Lung (tissue), 11 donors: ENCODE measurements at regions not wholly inside any gene's neighbourhood (a gene's known extent, or its start where the extent isn't known, plus 50 kb on each side); places are given as distances from the start of the nearest gene placed in this dataset.

Source experiments
- ATAC-seq: fragments of 200-7000 bp; cut with Tn5 transposase; one replicate; pipeline ENCODE4 v1.9.1; 2020; ENCODE audit warnings: moderate number of reproducible peaks; ENCODE audit not compliant: insufficient read depth, low FRiP score
- DNase-seq, 3 donors: peaks; one replicate each; pipeline ENCODE4 v3.0.0-alpha.2; 2013 to 2017
- H3K27ac ChIP-seq, 2 donors: one replicate each; pipeline ENCODE4 v1.5.1; 2013; ENCODE audit warnings: mild to moderate bottlenecking in 2 of 2, moderate library complexity in 2 of 2, control low read depth in 1 of 2, inconsistent platforms in 1 of 2, low read depth in 1 of 2, low read length in 1 of 2
- H3K27me3 ChIP-seq, 3 donors: one replicate each; pipeline ENCODE4 v1.5.1; 2013; ENCODE audit warnings: low read length in 2 of 3; ENCODE audit not compliant: control insufficient read depth in 3 of 3, insufficient read depth in 3 of 3
- H3K36me3 ChIP-seq, 4 donors: one replicate each; pipeline ENCODE4 v1.5.1; 2013; ENCODE audit warnings: low read length in 4 of 4, mild to moderate bottlenecking in 1 of 4, moderate library complexity in 1 of 4; ENCODE audit not compliant: control insufficient read depth in 4 of 4, insufficient read depth in 4 of 4
- H3K4me1 ChIP-seq, 5 donors: one replicate each; pipeline ENCODE4 v1.5.1; 2013; ENCODE audit warnings: low read length in 5 of 5, mild to moderate bottlenecking in 2 of 5, moderate library complexity in 1 of 5; ENCODE audit not compliant: control insufficient read depth in 5 of 5, insufficient read depth in 5 of 5
- H3K4me3 ChIP-seq: one replicate; pipeline ENCODE4 v1.5.1; 2013; ENCODE audit warnings: mild to moderate bottlenecking, control low read depth, moderate library complexity
- H3K9ac ChIP-seq, 2 donors: one replicate each; pipeline ENCODE4 v1.5.1; 2013; ENCODE audit warnings: low read length in 2 of 2, control low read depth in 1 of 2; ENCODE audit not compliant: insufficient read depth in 1 of 2
- H3K9me3 ChIP-seq, 4 donors: one replicate each; pipeline ENCODE4 v1.5.1; 2013; ENCODE audit warnings: low read length in 3 of 4, mild to moderate bottlenecking in 1 of 4, moderate library complexity in 1 of 4; ENCODE audit not compliant: control insufficient read depth in 4 of 4, insufficient read depth in 3 of 4
- WGBS, 2 donors: extraction: QIAGEN DNeasy Blood & Tissue Kit; methylation state at CpG; one replicate each; pipeline ENCODE4 v1.1.7; 2013; 5-methylcytosine and 5-hydroxymethylcytosine counted together
- TF ChIP-seq, protein P1 (sequence below): IDR thresholded peaks from 2 replicates; pipeline ENCODE4 v1.5.1; 2012; ENCODE audit warnings: mild to moderate bottlenecking; ENCODE audit errors: control extremely low read depth, extremely low read depth
- donor health status: control.
- donor health status: control.
- donor health status: Bipolar disorder and iron deficiency.
- donor health status: healthy.
- donor health status: DM: yes; HTN: yes; CAD: no.

DNA sequence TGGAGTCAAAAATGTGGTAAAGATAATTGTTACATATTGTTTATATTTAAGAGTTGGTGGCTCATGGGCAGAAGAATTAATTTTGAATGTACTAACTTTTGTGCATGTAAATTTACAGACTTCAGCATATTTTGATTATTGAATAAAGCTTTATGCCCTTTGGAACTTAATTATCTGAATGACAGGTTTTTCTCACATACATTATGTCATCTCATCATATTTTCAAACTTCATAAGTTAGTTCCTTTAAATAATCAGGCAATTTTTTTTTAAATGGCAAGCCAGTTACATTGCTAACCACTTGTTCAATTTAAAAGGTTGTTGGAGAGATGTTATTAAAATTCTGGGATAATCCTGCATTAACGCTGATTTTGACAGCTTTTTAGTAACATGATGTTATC, 184.6 kb upstream of the EDIL3 start:
- Histone ChIP-seq H3K9ac (no peak overlapping the region), H3K4me1 (peaks cover 0 to 2% (median 0%) of the 10 kb centered on the region in 5 donors), H3K4me3 (no peak overlapping the region), H3K36me3 (no peaks in the 10 kb centered on the region), H3K27ac (no peak overlapping the region), H3K27me3 (no peaks in the 10 kb centered on the region), H3K9me3 (no peaks in the 10 kb centered on the region)
- ATAC-seq (no peak), DNase-seq (no peak)
- WGBS, 2 donors: 89 to 95% methylated on average over 1 of the region's 1 CpG
- TF ChIP-seq, protein P1, sequence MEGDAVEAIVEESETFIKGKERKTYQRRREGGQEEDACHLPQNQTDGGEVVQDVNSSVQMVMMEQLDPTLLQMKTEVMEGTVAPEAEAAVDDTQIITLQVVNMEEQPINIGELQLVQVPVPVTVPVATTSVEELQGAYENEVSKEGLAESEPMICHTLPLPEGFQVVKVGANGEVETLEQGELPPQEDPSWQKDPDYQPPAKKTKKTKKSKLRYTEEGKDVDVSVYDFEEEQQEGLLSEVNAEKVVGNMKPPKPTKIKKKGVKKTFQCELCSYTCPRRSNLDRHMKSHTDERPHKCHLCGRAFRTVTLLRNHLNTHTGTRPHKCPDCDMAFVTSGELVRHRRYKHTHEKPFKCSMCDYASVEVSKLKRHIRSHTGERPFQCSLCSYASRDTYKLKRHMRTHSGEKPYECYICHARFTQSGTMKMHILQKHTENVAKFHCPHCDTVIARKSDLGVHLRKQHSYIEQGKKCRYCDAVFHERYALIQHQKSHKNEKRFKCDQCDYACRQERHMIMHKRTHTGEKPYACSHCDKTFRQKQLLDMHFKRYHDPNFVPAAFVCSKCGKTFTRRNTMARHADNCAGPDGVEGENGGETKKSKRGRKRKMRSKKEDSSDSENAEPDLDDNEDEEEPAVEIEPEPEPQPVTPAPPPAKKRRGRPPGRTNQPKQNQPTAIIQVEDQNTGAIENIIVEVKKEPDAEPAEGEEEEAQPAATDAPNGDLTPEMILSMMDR: no peak

- Histone ChIP-seq H3K9ac (no peak overlapping the region), H3K4me3 (no peak overlapping the region), H3K27me3 (no peaks in the 10 kb centered on the region), H3K36me3 (no peaks in the 10 kb centered on the region), H3K9me3 (no peaks in the 10 kb centered on the region), H3K27ac (no peak overlapping the region), H3K4me1 (peaks cover 0 to 2% (median 0%) of the 10 kb centered on the region in 5 donors)
- ATAC-seq: no peak
- no peak for DNase-seq
- 73 to 91% methylated on average over 1 of the region's 1 CpG for WGBS, 2 donors
- TF ChIP-seq, protein P1: no peak
Measured at GRCh38 chr5:84568171-84568570, 183.5 kb upstream of the EDIL3 start.

DNA sequence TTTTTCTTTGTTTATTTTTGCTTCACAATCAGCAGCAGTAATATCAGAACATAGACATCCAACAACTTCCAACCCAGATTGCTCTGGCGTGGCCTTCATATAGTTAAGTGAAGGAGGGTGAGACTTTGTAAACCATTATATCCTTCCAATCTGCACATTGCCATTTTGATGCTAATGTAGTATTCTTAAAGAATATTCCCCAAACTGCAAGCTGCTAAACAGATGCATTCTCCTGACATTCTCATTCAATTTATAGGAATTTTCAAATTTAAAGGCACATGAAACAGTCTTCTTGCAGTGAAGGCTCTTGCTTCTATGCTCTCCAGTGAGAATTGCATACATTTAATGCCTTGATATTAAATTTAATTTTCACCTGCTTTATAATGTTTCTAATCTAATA, 181.2 kb upstream of the EDIL3 start:
- ATAC-seq: no peak

More for the DNA sequence above, 181.2 kb upstream of the EDIL3 start:
- Histone ChIP-seq H3K27ac (no peak overlapping the region), H3K9me3 (no peaks in the 10 kb centered on the region), H3K36me3 (no peaks in the 10 kb centered on the region), H3K4me3 (no peak overlapping the region), H3K4me1 (peaks cover 0 to 2% (median 0%) of the 10 kb centered on the region in 5 donors), H3K27me3 (no peaks in the 10 kb centered on the region), H3K9ac (no peak overlapping the region)
- TF ChIP-seq, protein P1: no peak
- no peak for DNase-seq
- WGBS, 2 donors: 79 to 89% methylated on average over 1 of the region's 1 CpG
